Spleen (tissue), 7 donors: ENCODE measurements at regions not wholly inside any gene's neighbourhood (a gene's known extent, or its start where the extent isn't known, plus 50 kb on each side); places are given as distances from the start of the nearest gene placed in this dataset.

ENCODE experiments used
- POLR2A ChIP-seq, 3 donors: fragments of 450-650 bp; IDR thresholded peaks; one replicate each; pipeline ENCODE4 v1.5.1; 2017; ENCODE audit warnings: antibody characterized with exemption in 3 of 3, mild to moderate bottlenecking in 1 of 3
- TF ChIP-seq, protein P1 (sequence below), 11 experiments: fragments of 200-600 bp in 7 of 11; fragments of 450-650 bp in 4 of 11; sonication (generic) in 4 of 11; IDR thresholded peaks in 8 of 11; conservative IDR thresholded peaks in 3 of 11; 1 replicate in 7 of 11; 2 replicates in 4 of 11; pipeline versions ENCODE4 v1.4.0 to v1.8.0; 2016 to 2021; ENCODE audit warnings: antibody characterized with exemption in 11 of 11, inconsistent platforms in 4 of 11, mild to moderate bottlenecking in 1 of 11
- donor health status: DM: no; HTN: no; CAD: no; lungs with moderate emphysema.
- donor health status: DM: no; HTN: no; CAD: no.
- donor health status: DM: no; HTN: no; CAD: no.

DNA sequence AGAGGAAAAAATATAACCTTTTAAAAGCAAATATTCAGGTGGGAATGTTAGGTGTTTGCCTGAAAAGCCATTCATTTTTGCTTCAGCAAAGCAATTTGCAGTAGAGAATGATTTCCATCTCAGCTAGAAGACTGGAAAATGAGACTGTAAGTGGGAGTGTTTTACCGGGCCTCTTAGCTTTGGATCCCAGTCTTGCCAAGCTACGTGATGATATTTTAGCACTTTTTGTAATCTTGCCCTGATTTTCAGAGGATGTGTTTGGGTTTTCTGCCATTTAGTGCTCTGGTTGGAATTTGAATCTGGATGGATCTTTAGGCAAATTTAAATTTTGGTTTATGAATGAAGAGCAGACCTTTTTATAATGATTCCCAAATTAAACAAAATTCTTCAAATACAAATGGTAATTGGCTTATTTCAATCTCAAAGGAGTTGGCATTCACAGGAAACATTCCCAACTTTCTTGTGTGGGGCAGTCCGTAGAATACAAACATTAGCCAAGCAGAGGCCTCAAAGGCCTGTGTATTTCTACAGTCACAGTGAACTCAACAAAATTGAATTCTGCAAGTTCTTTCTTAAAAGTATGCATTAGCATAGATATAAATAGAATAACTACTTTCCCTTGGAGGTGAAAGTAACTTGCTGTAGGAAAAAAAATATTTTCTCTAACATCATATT is 646.4 kb downstream of the CDY2B start:
- TF ChIP-seq, protein P1, sequence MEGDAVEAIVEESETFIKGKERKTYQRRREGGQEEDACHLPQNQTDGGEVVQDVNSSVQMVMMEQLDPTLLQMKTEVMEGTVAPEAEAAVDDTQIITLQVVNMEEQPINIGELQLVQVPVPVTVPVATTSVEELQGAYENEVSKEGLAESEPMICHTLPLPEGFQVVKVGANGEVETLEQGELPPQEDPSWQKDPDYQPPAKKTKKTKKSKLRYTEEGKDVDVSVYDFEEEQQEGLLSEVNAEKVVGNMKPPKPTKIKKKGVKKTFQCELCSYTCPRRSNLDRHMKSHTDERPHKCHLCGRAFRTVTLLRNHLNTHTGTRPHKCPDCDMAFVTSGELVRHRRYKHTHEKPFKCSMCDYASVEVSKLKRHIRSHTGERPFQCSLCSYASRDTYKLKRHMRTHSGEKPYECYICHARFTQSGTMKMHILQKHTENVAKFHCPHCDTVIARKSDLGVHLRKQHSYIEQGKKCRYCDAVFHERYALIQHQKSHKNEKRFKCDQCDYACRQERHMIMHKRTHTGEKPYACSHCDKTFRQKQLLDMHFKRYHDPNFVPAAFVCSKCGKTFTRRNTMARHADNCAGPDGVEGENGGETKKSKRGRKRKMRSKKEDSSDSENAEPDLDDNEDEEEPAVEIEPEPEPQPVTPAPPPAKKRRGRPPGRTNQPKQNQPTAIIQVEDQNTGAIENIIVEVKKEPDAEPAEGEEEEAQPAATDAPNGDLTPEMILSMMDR (IDR thresholded peaks at IDR 0.05 in 8 of 11, conservative IDR thresholded peaks at IDR 0.05 in 3 of 11): no peak
- no peak for TF ChIP-seq POLR2A (IDR thresholded peaks at IDR 0.05)
